ENCODE measurements at regions not wholly inside any gene's neighbourhood (a gene's known extent, or its start where the extent isn't known, plus 50 kb on each side); places are given as distances from the start of the nearest gene placed in this dataset.
"Not testable (repeated sequence)": the region's sequence is repeated elsewhere in the genome, so short reads cannot be mapped to it uniquely, and the experiment has no call there.

- no peak for DNase-seq
Measured at GRCh38 chr5:25002371-25002770, 357.6 kb upstream of the CDH10 start.

GRCh38 chr5:24999732-25000131, 355.0 kb upstream of the CDH10 start:
- DNase-seq = no peak

- DNase-seq = no peak
Measured at GRCh38 chr5:24998641-24999040, 353.9 kb upstream of the CDH10 start.

- no peak for DNase-seq
Measured at GRCh38 chr5:24986326-24986725, 341.5 kb upstream of the CDH10 start.

- not testable (repeated sequence) for DNase-seq
Measured at GRCh38 chr5:24978552-24978951, 333.8 kb upstream of the CDH10 start.

GRCh38 chr5:24963611-24964010, 318.8 kb upstream of the CDH10 start:
- DNase-seq = no peak

GRCh38 chr5:24923400-24923799, 278.6 kb upstream of the CDH10 start:
- no peak for DNase-seq

GRCh38 chr5:24918676-24919075, 273.9 kb upstream of the CDH10 start:
- no peak for DNase-seq

- DNase-seq = no peak
Measured at GRCh38 chr5:24916863-24917262, 272.1 kb upstream of the CDH10 start.

- no peak for DNase-seq
Measured at GRCh38 chr5:24909210-24909609, 264.4 kb upstream of the CDH10 start.

GRCh38 chr5:24906689-24907088, 261.9 kb upstream of the CDH10 start:
- DNase-seq = no peak

GRCh38 chr5:24904981-24905517, 260.3 kb upstream of the CDH10 start:
- no peak for DNase-seq

GRCh38 chr5:24899180-24899579, 254.4 kb upstream of the CDH10 start:
- no peak for DNase-seq

GRCh38 chr5:24864244-24864643, 219.5 kb upstream of the CDH10 start:
- DNase-seq = no peak

GRCh38 chr5:24862117-24862516, 217.3 kb upstream of the CDH10 start:
- DNase-seq = no peak

GRCh38 chr5:24855485-24855884, 210.7 kb upstream of the CDH10 start:
- no peak for DNase-seq

GRCh38 chr5:24854850-24855249, 210.1 kb upstream of the CDH10 start:
- no peak for DNase-seq

GRCh38 chr5:24854350-24854749, 209.6 kb upstream of the CDH10 start:
- DNase-seq = no peak

- no peak for DNase-seq
Measured at GRCh38 chr5:24850926-24851486, 206.2 kb upstream of the CDH10 start.

GRCh38 chr5:24849210-24849609, 204.4 kb upstream of the CDH10 start:
- DNase-seq = no peak

- no peak for DNase-seq
Measured at GRCh38 chr5:24831989-24832388, 187.2 kb upstream of the CDH10 start.

GRCh38 chr5:24823625-24824024, 178.8 kb upstream of the CDH10 start:
- DNase-seq = no peak

GRCh38 chr5:24819841-24820240, 175.1 kb upstream of the CDH10 start:
- DNase-seq = no peak

GRCh38 chr5:24817966-24818365, 173.2 kb upstream of the CDH10 start:
- DNase-seq = no peak

GRCh38 chr5:24816206-24816605, 171.4 kb upstream of the CDH10 start:
- DNase-seq = no peak
